ENCODE measurements at regions not wholly inside any gene's neighbourhood (a gene's known extent, or its start where the extent isn't known, plus 50 kb on each side); places are given as distances from the start of the nearest gene placed in this dataset.

DNA sequence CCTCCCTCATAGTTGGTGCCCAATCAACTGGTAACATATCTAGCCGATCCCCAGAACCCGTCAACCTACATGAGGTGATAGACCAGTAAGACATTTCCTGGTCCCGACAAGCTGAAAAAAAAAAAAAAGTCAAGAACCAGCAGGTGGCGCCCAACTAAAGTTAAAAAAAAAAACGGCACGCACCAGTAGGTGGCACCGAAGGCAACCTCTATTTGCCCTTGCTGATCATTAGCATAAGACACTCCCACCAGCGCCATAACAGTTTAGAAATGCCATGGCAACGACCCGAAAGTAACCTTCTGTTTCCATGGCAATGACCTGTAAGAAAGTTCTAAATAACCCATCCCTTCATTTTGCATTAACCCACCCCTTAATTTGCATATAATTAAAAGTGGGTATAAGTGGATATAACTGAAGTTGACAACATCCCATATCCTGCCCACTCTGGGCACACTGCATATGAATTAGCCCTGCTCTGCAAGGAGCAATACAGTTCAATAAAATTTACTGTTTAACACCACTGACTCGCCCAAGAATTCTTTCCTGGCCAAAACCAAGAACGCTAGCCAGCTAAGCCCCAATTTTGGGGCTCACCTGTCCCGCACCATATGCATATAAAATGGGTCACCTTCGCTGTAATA is 83.9 kb upstream of the SPANXB1 start:
- peak; percentile 4 for DNase-seq (ENCODE audit: low spot score)

DNA sequence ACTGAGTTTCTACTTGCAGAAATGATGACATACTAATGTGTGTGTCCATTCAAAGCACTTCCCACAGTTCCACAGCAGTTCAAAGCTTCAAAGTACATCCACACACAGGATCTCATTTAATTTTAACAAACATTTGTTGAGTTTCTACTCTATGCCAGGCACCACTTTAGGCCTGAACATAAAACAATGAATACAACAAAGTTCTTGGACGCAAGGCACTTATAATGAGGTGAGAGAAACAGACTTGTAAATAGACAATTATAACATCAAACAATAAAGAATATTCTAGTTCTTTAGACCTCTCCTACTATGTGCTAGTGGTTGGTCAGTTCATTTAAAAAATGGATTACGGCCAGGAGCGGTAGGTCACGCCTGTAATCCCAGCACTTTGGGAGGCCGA is 82.0 kb upstream of the SPANXB1 start:
- DNase-seq (ENCODE audit: low spot score), result no peak

More for the DNA sequence above, 83.9 kb upstream of the SPANXB1 start:
- TF ChIP-seq, protein P1, sequence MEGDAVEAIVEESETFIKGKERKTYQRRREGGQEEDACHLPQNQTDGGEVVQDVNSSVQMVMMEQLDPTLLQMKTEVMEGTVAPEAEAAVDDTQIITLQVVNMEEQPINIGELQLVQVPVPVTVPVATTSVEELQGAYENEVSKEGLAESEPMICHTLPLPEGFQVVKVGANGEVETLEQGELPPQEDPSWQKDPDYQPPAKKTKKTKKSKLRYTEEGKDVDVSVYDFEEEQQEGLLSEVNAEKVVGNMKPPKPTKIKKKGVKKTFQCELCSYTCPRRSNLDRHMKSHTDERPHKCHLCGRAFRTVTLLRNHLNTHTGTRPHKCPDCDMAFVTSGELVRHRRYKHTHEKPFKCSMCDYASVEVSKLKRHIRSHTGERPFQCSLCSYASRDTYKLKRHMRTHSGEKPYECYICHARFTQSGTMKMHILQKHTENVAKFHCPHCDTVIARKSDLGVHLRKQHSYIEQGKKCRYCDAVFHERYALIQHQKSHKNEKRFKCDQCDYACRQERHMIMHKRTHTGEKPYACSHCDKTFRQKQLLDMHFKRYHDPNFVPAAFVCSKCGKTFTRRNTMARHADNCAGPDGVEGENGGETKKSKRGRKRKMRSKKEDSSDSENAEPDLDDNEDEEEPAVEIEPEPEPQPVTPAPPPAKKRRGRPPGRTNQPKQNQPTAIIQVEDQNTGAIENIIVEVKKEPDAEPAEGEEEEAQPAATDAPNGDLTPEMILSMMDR (IDR thresholded peaks at IDR 0.05; ENCODE audit: extremely low read depth, missing control alignments), result no peak

GRCh38 chrX:140923118-140923517 is 79.3 kb upstream of the SPANXB1 start:
- TF ChIP-seq, protein P1 (IDR thresholded peaks at IDR 0.05; ENCODE audit: extremely low read depth, missing control alignments), result no peak
- no peak for DNase-seq (ENCODE audit: low spot score)

More for the DNA sequence above, 82.0 kb upstream of the SPANXB1 start:
- TF ChIP-seq, protein P1 (IDR thresholded peaks at IDR 0.05; ENCODE audit: extremely low read depth, missing control alignments), result no peak

GRCh38 chrX:140928739-140929138 is 73.7 kb upstream of the SPANXB1 start:
- TF ChIP-seq, protein P1 (IDR thresholded peaks at IDR 0.05; ENCODE audit: extremely low read depth, missing control alignments), result no peak
- no peak for DNase-seq (ENCODE audit: low spot score)

DNA sequence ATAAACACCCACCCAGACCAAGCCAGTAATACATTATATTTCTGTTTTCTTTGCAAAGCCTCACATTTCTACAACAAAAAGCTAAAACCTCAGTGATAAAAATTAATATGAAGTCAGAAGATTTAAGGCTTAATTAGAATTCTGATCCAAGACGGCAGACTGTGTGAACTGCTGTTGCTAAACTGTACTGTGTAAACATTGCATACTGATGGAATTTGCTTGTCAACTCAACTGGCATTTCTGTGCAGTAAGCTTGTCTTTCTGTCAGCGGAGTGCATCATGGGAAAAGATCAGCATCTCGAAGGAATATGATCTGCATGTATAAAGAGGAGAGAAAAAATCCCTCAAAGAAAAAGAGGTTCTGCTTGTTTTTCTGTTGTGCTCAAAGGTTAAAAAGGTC is 69.4 kb upstream of the SPANXB1 start:
- no peak for DNase-seq (ENCODE audit: low spot score)
- TF ChIP-seq, protein P1 (IDR thresholded peaks at IDR 0.05; ENCODE audit: extremely low read depth, missing control alignments), result no peak

- TF ChIP-seq, protein P1 (IDR thresholded peaks at IDR 0.05; ENCODE audit: extremely low read depth, missing control alignments), result no peak
- DNase-seq (ENCODE audit: low spot score), result no peak
These were observed 68.3 kb upstream of the SPANXB1 start for GRCh38 chrX:140933874-140934655.

DNA sequence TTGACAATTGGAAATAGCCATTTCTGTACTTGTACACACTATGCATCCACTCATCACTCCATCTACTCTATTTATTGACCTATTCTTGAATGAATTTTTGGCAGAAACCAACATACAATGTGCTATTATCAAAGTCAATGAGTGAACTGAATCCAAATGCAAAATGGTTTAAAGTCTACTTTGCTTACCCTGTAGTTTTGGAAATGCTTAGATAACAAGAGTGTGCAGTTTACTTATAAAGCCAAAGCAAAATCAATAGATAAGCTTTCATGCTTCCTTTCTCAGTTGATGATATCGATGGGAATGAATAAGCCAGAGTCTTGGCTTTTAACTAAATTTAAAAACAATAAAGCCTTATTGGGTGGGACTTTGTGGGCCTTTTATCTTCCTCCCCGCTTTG is 58.9 kb upstream of the SPANXB1 start:
- DNase-seq (ENCODE audit: low spot score), result no peak

More for the DNA sequence above, 58.9 kb upstream of the SPANXB1 start:
- TF ChIP-seq, protein P1 (IDR thresholded peaks at IDR 0.05; ENCODE audit: extremely low read depth, missing control alignments), result no peak
